Fibroblast of lung (primary cell): ENCODE measurements at regions not wholly inside any gene's neighbourhood (a gene's known extent, or its start where the extent isn't known, plus 50 kb on each side); places are given as distances from the start of the nearest gene placed in this dataset.

Experiments used
- DNase-seq, 2 donors: peaks; one replicate each; pipeline versions ENCODE4 v3.0.0 to v3.0.0-alpha.2; 2010; ENCODE audit warnings: low read depth in 2 of 2
- H2AFZ ChIP-seq: 2 replicates; pipeline ENCODE4 v1.5.1; 2012; ENCODE audit warnings: low read length, control low read depth, inconsistent platforms
- H3K27ac ChIP-seq: 2 replicates; pipeline ENCODE4 v1.5.1; 2011; ENCODE audit warnings: low read length, control low read depth; ENCODE audit not compliant: insufficient read depth
- H3K27me3 ChIP-seq: 2 replicates; pipeline ENCODE4 v1.5.1; 2011; ENCODE audit warnings: mild to moderate bottlenecking, low read length; ENCODE audit not compliant: control insufficient read depth, insufficient read depth
- H3K36me3 ChIP-seq: 2 replicates; pipeline ENCODE4 v1.5.1; 2011; ENCODE audit warnings: low read length; ENCODE audit not compliant: control insufficient read depth, insufficient read depth
- H3K4me1 ChIP-seq: 2 replicates; pipeline ENCODE4 v1.5.1; 2011; ENCODE audit warnings: low read length; ENCODE audit not compliant: control insufficient read depth, insufficient read depth; ENCODE audit errors: extremely low read depth
- H3K4me2 ChIP-seq: 2 replicates; pipeline ENCODE4 v1.5.1; 2011; ENCODE audit warnings: low read length, control low read depth; ENCODE audit not compliant: insufficient read depth; ENCODE audit errors: extremely low read depth
- H3K4me3 ChIP-seq, 4 experiments: fragments of 200-600 bp in 1 of 4; sonication (generic) in 1 of 4; replicated peaks in 1 of 4; 2 replicates each; pipeline ENCODE4 v1.5.1; 2011 to 2016; ENCODE audit warnings: low read length in 4 of 4, low read depth in 3 of 4, mild to moderate bottlenecking in 3 of 4, control low read depth in 2 of 4, inconsistent platforms in 1 of 4, mixed read lengths in 1 of 4; ENCODE audit not compliant: insufficient read depth in 1 of 4; ENCODE audit errors: control extremely low read depth in 1 of 4
- H3K79me2 ChIP-seq: 2 replicates; pipeline ENCODE4 v1.5.1; 2012; ENCODE audit warnings: mild to moderate bottlenecking, low read length, inconsistent platforms; ENCODE audit not compliant: control insufficient read depth, insufficient read depth
- H3K9ac ChIP-seq: 2 replicates; pipeline ENCODE4 v1.5.1; 2011; ENCODE audit warnings: mild to moderate bottlenecking, low read length, control low read depth; ENCODE audit not compliant: insufficient read depth
- H3K9me3 ChIP-seq: 2 replicates; pipeline ENCODE4 v1.5.1; 2012; ENCODE audit warnings: low read depth, low read length; ENCODE audit not compliant: control insufficient read depth, insufficient read depth
- H4K20me1 ChIP-seq: 2 replicates; pipeline ENCODE4 v1.5.1; 2011; ENCODE audit warnings: low read length; ENCODE audit not compliant: control insufficient read depth, insufficient read depth; ENCODE audit errors: extremely low read depth
- EZH2 ChIP-seq: IDR thresholded peaks from 2 replicates; pipeline ENCODE4 v1.5.1; 2012; ENCODE audit warnings: low read length, control low read depth, mild to moderate bottlenecking; ENCODE audit errors: missing control alignments
- TF ChIP-seq, protein P1 (sequence below), 2 donors: IDR thresholded peaks in 1 of 2; conservative IDR thresholded peaks in 1 of 2; 1 replicate in 1 of 2; 2 replicates in 1 of 2; pipeline ENCODE4 v1.5.1; 2011 to 2012; ENCODE audit warnings: low read length in 2 of 2, control low read depth in 1 of 2, inconsistent platforms in 1 of 2, low read depth in 1 of 2, mild to moderate bottlenecking in 1 of 2

DNA sequence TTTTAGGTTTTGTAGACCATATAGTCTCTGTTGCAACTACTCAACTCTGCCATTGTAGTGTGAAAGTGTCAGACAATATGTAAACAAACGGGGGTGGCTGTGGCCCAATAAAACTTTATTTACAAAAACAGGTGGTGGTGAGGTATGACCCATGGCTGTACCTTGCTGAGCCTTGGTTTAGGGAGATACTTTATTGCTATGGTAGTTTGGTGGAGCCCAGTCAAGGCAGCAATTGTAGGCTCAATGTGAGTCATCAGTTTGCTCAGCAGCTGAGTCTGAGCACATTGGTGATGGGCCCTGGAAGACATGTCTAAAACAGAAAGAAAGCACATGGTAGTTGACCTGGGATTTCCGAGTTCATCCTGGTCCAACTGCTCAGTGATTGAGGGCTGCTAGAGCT lies 242.5 kb downstream of the REEP3 start:
- DNase-seq: peak in 1 of 2 donors; percentile 20
- peaks cover 4% of the 10 kb centered on the region for H3K4me1 ChIP-seq
- H3K9ac ChIP-seq: no peak overlapping the region
- H3K27me3 ChIP-seq: no peaks in the 10 kb centered on the region
- no peaks in the 10 kb centered on the region for H3K79me2 ChIP-seq
- H3K4me3 ChIP-seq: no peak overlapping the region
- no peaks in the 10 kb centered on the region for H3K9me3 ChIP-seq
- no peak overlapping the region for H3K4me2 ChIP-seq
- H3K27ac ChIP-seq: no peak overlapping the region
- no peaks in the 10 kb centered on the region for H3K36me3 ChIP-seq
- no peak overlapping the region for H2AFZ ChIP-seq
- no peaks in the 10 kb centered on the region for H4K20me1 ChIP-seq
- TF ChIP-seq EZH2: no peak
- TF ChIP-seq, protein P1, sequence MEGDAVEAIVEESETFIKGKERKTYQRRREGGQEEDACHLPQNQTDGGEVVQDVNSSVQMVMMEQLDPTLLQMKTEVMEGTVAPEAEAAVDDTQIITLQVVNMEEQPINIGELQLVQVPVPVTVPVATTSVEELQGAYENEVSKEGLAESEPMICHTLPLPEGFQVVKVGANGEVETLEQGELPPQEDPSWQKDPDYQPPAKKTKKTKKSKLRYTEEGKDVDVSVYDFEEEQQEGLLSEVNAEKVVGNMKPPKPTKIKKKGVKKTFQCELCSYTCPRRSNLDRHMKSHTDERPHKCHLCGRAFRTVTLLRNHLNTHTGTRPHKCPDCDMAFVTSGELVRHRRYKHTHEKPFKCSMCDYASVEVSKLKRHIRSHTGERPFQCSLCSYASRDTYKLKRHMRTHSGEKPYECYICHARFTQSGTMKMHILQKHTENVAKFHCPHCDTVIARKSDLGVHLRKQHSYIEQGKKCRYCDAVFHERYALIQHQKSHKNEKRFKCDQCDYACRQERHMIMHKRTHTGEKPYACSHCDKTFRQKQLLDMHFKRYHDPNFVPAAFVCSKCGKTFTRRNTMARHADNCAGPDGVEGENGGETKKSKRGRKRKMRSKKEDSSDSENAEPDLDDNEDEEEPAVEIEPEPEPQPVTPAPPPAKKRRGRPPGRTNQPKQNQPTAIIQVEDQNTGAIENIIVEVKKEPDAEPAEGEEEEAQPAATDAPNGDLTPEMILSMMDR (conservative IDR thresholded peaks at IDR 0.05 in 1 of 2, IDR thresholded peaks at IDR 0.05 in 1 of 2; ENCODE audit: low read depth in 1 of 2, low read length in 2 of 2): no peak

DNA sequence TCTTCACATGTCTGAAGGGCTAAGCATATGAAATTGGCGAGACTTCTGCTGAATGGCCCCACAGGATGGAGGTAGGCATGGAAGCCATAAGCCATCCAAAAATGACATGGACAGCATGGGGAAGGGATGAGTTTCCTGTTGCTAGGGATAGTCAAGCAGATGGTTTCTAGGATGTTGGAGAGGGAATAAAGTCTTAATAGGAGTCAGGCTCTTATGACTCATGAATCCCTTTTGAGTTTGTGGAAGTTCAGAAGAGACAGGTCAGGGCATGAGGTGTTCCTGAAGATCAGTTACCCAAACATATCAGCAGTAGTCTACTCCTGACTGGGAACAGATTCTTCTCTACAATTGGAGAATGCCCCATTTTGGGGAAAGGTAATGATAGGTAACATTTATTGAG lies 243.9 kb downstream of the REEP3 start:
- no peak for TF ChIP-seq EZH2
- TF ChIP-seq, protein P1 (conservative IDR thresholded peaks at IDR 0.05 in 1 of 2, IDR thresholded peaks at IDR 0.05 in 1 of 2; ENCODE audit: low read depth in 1 of 2, low read length in 2 of 2): no peak
- Histone ChIP-seq H2AFZ (no peak overlapping the region), H3K9me3 (no peaks in the 10 kb centered on the region), H3K27me3 (no peaks in the 10 kb centered on the region), H3K27ac (no peak overlapping the region), H3K4me2 (no peak overlapping the region), H4K20me1 (no peaks in the 10 kb centered on the region), H3K4me1 (peaks cover 4% of the 10 kb centered on the region), H3K36me3 (no peaks in the 10 kb centered on the region), H3K9ac (no peak overlapping the region), H3K4me3 (no peak overlapping the region), H3K79me2 (no peaks in the 10 kb centered on the region)
- peak in 1 of 2 donors; percentile 29 for DNase-seq

DNA sequence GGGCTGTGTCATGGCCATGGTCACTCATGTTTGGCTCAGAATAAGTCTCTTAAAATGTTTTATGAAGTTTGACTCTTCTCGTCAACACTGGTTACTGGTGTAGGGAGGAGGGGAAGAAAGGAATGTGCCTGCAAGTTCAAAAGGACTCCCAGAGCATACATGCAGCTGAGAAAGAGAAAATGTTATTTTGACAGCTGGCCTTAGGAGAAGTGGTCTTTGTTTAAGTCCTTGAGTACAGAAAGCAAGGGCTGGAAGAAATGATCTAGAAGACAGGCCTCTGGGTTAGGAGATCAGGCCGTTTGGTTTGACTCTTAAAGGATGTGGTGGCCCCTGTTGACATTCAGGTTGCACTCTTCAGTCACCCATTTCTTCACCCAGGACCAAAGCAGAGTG lies 245.5 kb downstream of the REEP3 start:
- TF ChIP-seq, protein P1 (conservative IDR thresholded peaks at IDR 0.05 in 1 of 2, IDR thresholded peaks at IDR 0.05 in 1 of 2; ENCODE audit: low read depth in 1 of 2, low read length in 2 of 2): no peak
- TF ChIP-seq EZH2: no peak
- Histone ChIP-seq H3K4me3 (no peak overlapping the region), H3K4me2 (no peak overlapping the region), H3K27ac (no peak overlapping the region), H3K36me3 (no peaks in the 10 kb centered on the region), H3K9me3 (no peaks in the 10 kb centered on the region), H3K27me3 (no peaks in the 10 kb centered on the region), H3K79me2 (no peaks in the 10 kb centered on the region), H2AFZ (no peak overlapping the region), H4K20me1 (no peaks in the 10 kb centered on the region), H3K9ac (no peak overlapping the region), H3K4me1 (peaks cover 4% of the 10 kb centered on the region)
- peak; percentile 37 to 81 for DNase-seq
